OCI-LY1 (cell line): ENCODE measurements at regions not wholly inside any gene's neighbourhood (a gene's known extent, or its start where the extent isn't known, plus 50 kb on each side); places are given as distances from the start of the nearest gene placed in this dataset.

Experiments
- H2AFZ ChIP-seq: fragments of 200-600 bp; sonication (generic), shearing (Covaris generic); 2 replicates; pipeline ENCODE4 v1.6.0; 2014; ENCODE audit warnings: antibody characterized with exemption, mild to moderate bottlenecking, low read length
- H3F3A ChIP-seq: fragments of 200-600 bp; sonication (generic), shearing (Covaris generic); 2 replicates; pipeline ENCODE4 v1.6.0; 2014; ENCODE audit warnings: mild to moderate bottlenecking, antibody characterized with exemption, low read length, moderate library complexity; ENCODE audit not compliant: insufficient read depth
- H3K27ac ChIP-seq: fragments of 200-600 bp; sonication (generic); 2 replicates; pipeline ENCODE4 v1.5.1; 2014; ENCODE audit warnings: low read length, mixed run types, mild to moderate bottlenecking, low read depth; ENCODE audit not compliant: poor library complexity, severe bottlenecking
- H3K27me3 ChIP-seq: fragments of 200-600 bp; sonication (generic); 2 replicates; pipeline ENCODE4 v1.6.0; 2014; ENCODE audit warnings: antibody characterized with exemption, mild to moderate bottlenecking, low read length, moderate library complexity; ENCODE audit not compliant: insufficient read depth
- H3K36me3 ChIP-seq: fragments of 200-600 bp; sonication (generic); 2 replicates; pipeline ENCODE4 v1.6.1; 2014; ENCODE audit warnings: mild to moderate bottlenecking, antibody characterized with exemption, low read length, moderate library complexity, mixed read lengths; ENCODE audit not compliant: insufficient read depth
- H3K4me1 ChIP-seq: fragments of 200-600 bp; sonication (generic); 2 replicates; pipeline ENCODE4 v1.5.1; 2014; ENCODE audit warnings: mild to moderate bottlenecking, low read length, moderate library complexity; ENCODE audit not compliant: insufficient read depth, severe bottlenecking
- H3K4me2 ChIP-seq: fragments of 200-600 bp; sonication (generic), shearing (Covaris generic); 2 replicates; pipeline ENCODE4 v1.6.1; 2014; ENCODE audit warnings: low read length
- H3K4me3 ChIP-seq: fragments of 200-600 bp; sonication (generic); 2 replicates; pipeline ENCODE4 v1.5.1; 2014; ENCODE audit warnings: low read length, low read depth, mild to moderate bottlenecking, mixed read lengths; ENCODE audit not compliant: poor library complexity, severe bottlenecking
- H3K79me2 ChIP-seq: fragments of 200-600 bp; shearing (Covaris generic); 2 replicates; pipeline ENCODE4 v1.6.1; 2016; ENCODE audit warnings: mixed run types, low read length, mixed read lengths; ENCODE audit not compliant: insufficient read depth
- H3K9ac ChIP-seq: fragments of 200-600 bp; sonication (generic), shearing (Covaris generic); 2 replicates; pipeline ENCODE4 v1.6.1; 2014; ENCODE audit warnings: mild to moderate bottlenecking, low read length, mixed read lengths
- H3K9me2 ChIP-seq: fragments of 200-600 bp; sonication (generic), shearing (Covaris generic); 2 replicates; pipeline ENCODE4 v1.6.1; 2014; ENCODE audit warnings: low read depth, mild to moderate bottlenecking, low read length, mixed read lengths
- H3K9me3 ChIP-seq: fragments of 200-600 bp; shearing (Covaris generic); 2 replicates; pipeline ENCODE4 v1.6.1; 2014; ENCODE audit warnings: low read length, mixed read lengths
- H4K20me1 ChIP-seq: fragments of 200-600 bp; sonication (generic), shearing (Covaris generic); 2 replicates; pipeline ENCODE4 v1.6.0; 2016; ENCODE audit warnings: mild to moderate bottlenecking, low read length; ENCODE audit not compliant: insufficient read depth
- EZH2 ChIP-seq: fragments of 200-600 bp; sonication (generic), shearing (Covaris generic); IDR thresholded peaks from 2 replicates; pipeline ENCODE4 v1.8.0; 2017; ENCODE audit warnings: borderline replicate concordance, mixed run types, mild to moderate bottlenecking, antibody characterized with exemption, low read length, moderate library complexity, mixed read lengths
- TF ChIP-seq, protein P1 (sequence below): fragments of 200-600 bp; sonication (generic), shearing (Covaris generic); IDR thresholded peaks from 2 replicates; pipeline ENCODE4 v1.5.1; 2017; ENCODE audit warnings: mild to moderate bottlenecking, antibody characterized with exemption, low read length, moderate library complexity, mixed read lengths

DNA sequence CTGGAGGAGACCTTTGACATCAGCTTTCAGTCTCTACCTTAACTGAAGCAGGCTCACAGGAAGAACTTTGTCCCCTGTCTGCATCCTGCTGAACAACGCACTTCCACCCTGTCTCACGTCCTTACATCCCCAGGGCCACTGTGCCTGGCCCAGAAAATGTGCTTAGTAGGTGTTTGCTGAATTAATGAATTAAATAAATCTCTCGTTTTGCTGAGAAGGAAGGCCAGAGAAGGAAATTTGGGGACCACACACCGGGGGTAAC is 54.3 kb upstream of the CREB3L1 start:
- no peak overlapping the region for H3K4me3 ChIP-seq
- no peaks in the 10 kb centered on the region for H4K20me1 ChIP-seq
- no peaks in the 10 kb centered on the region for H3K79me2 ChIP-seq
- no peaks in the 10 kb centered on the region for H3F3A ChIP-seq
- no peaks in the 10 kb centered on the region for H3K9me3 ChIP-seq
- no peaks in the 10 kb centered on the region for H3K9me2 ChIP-seq
- H2AFZ ChIP-seq: no peak overlapping the region
- H3K27me3 ChIP-seq: no peaks in the 10 kb centered on the region; the same call in 1 of the 2 replicates
- no peaks in the 10 kb centered on the region for H3K4me1 ChIP-seq
- no peaks in the 10 kb centered on the region for H3K36me3 ChIP-seq
- TF ChIP-seq EZH2: no peak
- TF ChIP-seq, protein P1, sequence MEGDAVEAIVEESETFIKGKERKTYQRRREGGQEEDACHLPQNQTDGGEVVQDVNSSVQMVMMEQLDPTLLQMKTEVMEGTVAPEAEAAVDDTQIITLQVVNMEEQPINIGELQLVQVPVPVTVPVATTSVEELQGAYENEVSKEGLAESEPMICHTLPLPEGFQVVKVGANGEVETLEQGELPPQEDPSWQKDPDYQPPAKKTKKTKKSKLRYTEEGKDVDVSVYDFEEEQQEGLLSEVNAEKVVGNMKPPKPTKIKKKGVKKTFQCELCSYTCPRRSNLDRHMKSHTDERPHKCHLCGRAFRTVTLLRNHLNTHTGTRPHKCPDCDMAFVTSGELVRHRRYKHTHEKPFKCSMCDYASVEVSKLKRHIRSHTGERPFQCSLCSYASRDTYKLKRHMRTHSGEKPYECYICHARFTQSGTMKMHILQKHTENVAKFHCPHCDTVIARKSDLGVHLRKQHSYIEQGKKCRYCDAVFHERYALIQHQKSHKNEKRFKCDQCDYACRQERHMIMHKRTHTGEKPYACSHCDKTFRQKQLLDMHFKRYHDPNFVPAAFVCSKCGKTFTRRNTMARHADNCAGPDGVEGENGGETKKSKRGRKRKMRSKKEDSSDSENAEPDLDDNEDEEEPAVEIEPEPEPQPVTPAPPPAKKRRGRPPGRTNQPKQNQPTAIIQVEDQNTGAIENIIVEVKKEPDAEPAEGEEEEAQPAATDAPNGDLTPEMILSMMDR: no peak
- H3K4me2 ChIP-seq: no peak overlapping the region
- no peak overlapping the region for H3K9ac ChIP-seq
- no peak overlapping the region for H3K27ac ChIP-seq

- H3K36me3 ChIP-seq: no peaks in the 10 kb centered on the region
- TF ChIP-seq, protein P1: no peak
- TF ChIP-seq EZH2: no peak
- no peaks in the 10 kb centered on the region for H4K20me1 ChIP-seq
- H3K9ac ChIP-seq: no peak overlapping the region
- no peak overlapping the region for H3K27ac ChIP-seq
- no peaks in the 10 kb centered on the region; the same call in 1 of the 2 replicates for H3K27me3 ChIP-seq
- no peak overlapping the region for H2AFZ ChIP-seq
- no peak overlapping the region for H3K4me2 ChIP-seq
- no peaks in the 10 kb centered on the region for H3K9me2 ChIP-seq
- H3K4me1 ChIP-seq: no peaks in the 10 kb centered on the region
- H3K4me3 ChIP-seq: no peak overlapping the region
- H3K9me3 ChIP-seq: no peaks in the 10 kb centered on the region
- H3K79me2 ChIP-seq: no peaks in the 10 kb centered on the region
- no peaks in the 10 kb centered on the region for H3F3A ChIP-seq
These were observed 54.8 kb upstream of the CREB3L1 start for GRCh38 chr11:46222490-46223251.

GRCh38 chr11:46220313-46220712 is 57.1 kb upstream of the CREB3L1 start:
- H3K9me3 ChIP-seq: no peaks in the 10 kb centered on the region
- H4K20me1 ChIP-seq: no peaks in the 10 kb centered on the region
- TF ChIP-seq, protein P1: no peak
- no peak for TF ChIP-seq EZH2
- H3K79me2 ChIP-seq: no peaks in the 10 kb centered on the region
- no peak overlapping the region for H3K27ac ChIP-seq
- H3K36me3 ChIP-seq: no peaks in the 10 kb centered on the region
- no peak overlapping the region for H3K4me3 ChIP-seq
- H3K4me2 ChIP-seq: no peak overlapping the region
- no peak overlapping the region for H2AFZ ChIP-seq
- no peak overlapping the region for H3K9ac ChIP-seq
- no peaks in the 10 kb centered on the region for H3F3A ChIP-seq
- no peaks in the 10 kb centered on the region; the same call in 1 of the 2 replicates for H3K27me3 ChIP-seq
- H3K9me2 ChIP-seq: no peaks in the 10 kb centered on the region
- peaks cover 4% of the 10 kb centered on the region for H3K4me1 ChIP-seq
